Esophagus squamous epithelium (tissue), 5 donors: ENCODE measurements at regions not wholly inside any gene's neighbourhood (a gene's known extent, or its start where the extent isn't known, plus 50 kb on each side); places are given as distances from the start of the nearest gene placed in this dataset.
A peak's percentile ranks its signal among the peaks of the same experiment; 100 is the strongest.

Experiments used
- DNase-seq: peaks from one replicate; lab custom pipeline; 2025; lab: John Stamatoyannopoulos, UW
- H3K27ac ChIP-seq, 4 donors: fragments of 200-600 bp; sonication (generic); one replicate each; pipeline ENCODE4 v1.5.1; 2016 to 2019; ENCODE audit warnings: mild to moderate bottlenecking in 1 of 4
- H3K27me3 ChIP-seq, 4 donors: fragments of 200-600 bp; sonication (generic); 1 replicate in 3 of 4; 2 replicates in 1 of 4; pipeline versions ENCODE4 v1.5.1 to v1.6.0; 2017 to 2021; ENCODE audit warnings: antibody characterized with exemption in 1 of 4
- H3K36me3 ChIP-seq, 3 donors: fragments of 200-600 bp; sonication (generic); one replicate each; pipeline ENCODE4 v1.5.1; 2016 to 2019
- H3K4me1 ChIP-seq, 3 donors: fragments of 200-600 bp; sonication (generic); one replicate each; pipeline ENCODE4 v1.5.1; 2017 to 2019
- H3K4me3 ChIP-seq, 4 donors: fragments of 200-600 bp; sonication (generic); 1 replicate in 3 of 4; 2 replicates in 1 of 4; pipeline ENCODE4 v1.5.1; 2016 to 2019; ENCODE audit warnings: mild to moderate bottlenecking in 2 of 4, moderate library complexity in 1 of 4
- H3K9me3 ChIP-seq, 3 donors: fragments of 200-600 bp; sonication (generic); one replicate each; pipeline ENCODE4 v1.5.1; 2016 to 2019
- CTCF ChIP-seq, 6 experiments: fragments of 450-650 bp in 4 of 6; fragments of 200-600 bp in 2 of 6; sonication (generic) in 2 of 6; IDR thresholded peaks; one replicate each; pipeline ENCODE4 v1.5.1; 2016 to 2019; ENCODE audit warnings: antibody characterized with exemption in 6 of 6, mild to moderate bottlenecking in 4 of 6, moderate library complexity in 4 of 6
- POLR2A ChIP-seq, 4 donors: fragments of 450-650 bp; IDR thresholded peaks; one replicate each; pipeline ENCODE4 v1.6.1; 2017; ENCODE audit warnings: antibody characterized with exemption in 4 of 4, mild to moderate bottlenecking in 4 of 4, moderate library complexity in 3 of 4
- WGBS, 2 donors: methylation state at CpG; one replicate each; pipeline ENCODE4 v1.1.5; 2018; 5-methylcytosine and 5-hydroxymethylcytosine counted together
- intact Hi-C: fragments of 100-400 bp; cut with DNase I; formaldehyde crosslinking; loops from one replicate; pipeline ENCODE4 v1.15.0; 2022
- donor health status: DM: yes; HTN: yes; CAD: no.

- intact Hi-C loops, result no loop called here
- 72 to 73% methylated on average over 2 of the region's 2 CpGs for WGBS, 2 donors
- TF ChIP-seq CTCF (IDR thresholded peaks at IDR 0.05), result no peak
- no peak for TF ChIP-seq POLR2A (IDR thresholded peaks at IDR 0.05)
- no peak overlapping the region for H3K4me3 ChIP-seq
- no peaks in the 10 kb centered on the region for H3K9me3 ChIP-seq
- DNase-seq, result no peak
- no peaks in the 10 kb centered on the region for H3K27me3 ChIP-seq
- H3K4me1 ChIP-seq, result no peaks in the 10 kb centered on the region
- H3K27ac ChIP-seq, result no peak overlapping the region
- no peaks in the 10 kb centered on the region for H3K36me3 ChIP-seq
Measured at GRCh38 chr4:22245294-22245693, 270.6 kb downstream of the ADGRA3 start.

GRCh38 chr4:22241415-22241814 lies 274.5 kb downstream of the ADGRA3 start:
- WGBS, 2 donors, result 22 to 32% methylated on average over 2 of the region's 2 CpGs
- H3K4me1 ChIP-seq, result no peaks in the 10 kb centered on the region
- no peak for DNase-seq

GRCh38 chr4:22240814-22241213 lies 275.1 kb downstream of the ADGRA3 start:
- H3K4me3 ChIP-seq, result no peak overlapping the region
- H3K27ac ChIP-seq, result no peak overlapping the region
- 82 to 83% methylated on average over 4 of the region's 4 CpGs for WGBS, 2 donors
- no peaks in the 10 kb centered on the region for H3K4me1 ChIP-seq
- intact Hi-C loops, result no loop called here
- no peaks in the 10 kb centered on the region for H3K27me3 ChIP-seq
- TF ChIP-seq POLR2A (IDR thresholded peaks at IDR 0.05) (no peak), CTCF (IDR thresholded peaks at IDR 0.05) (no peak)
- no peak for DNase-seq
- H3K36me3 ChIP-seq, result no peaks in the 10 kb centered on the region
- no peaks in the 10 kb centered on the region for H3K9me3 ChIP-seq

More at GRCh38 chr4:22241415-22241814, 274.5 kb downstream of the ADGRA3 start:
- no peak overlapping the region for H3K4me3 ChIP-seq
- H3K36me3 ChIP-seq, result no peaks in the 10 kb centered on the region
- intact Hi-C loops, result no loop called here
- no peaks in the 10 kb centered on the region for H3K27me3 ChIP-seq
- TF ChIP-seq POLR2A (IDR thresholded peaks at IDR 0.05) (no peak), CTCF (IDR thresholded peaks at IDR 0.05) (no peak)
- no peak overlapping the region for H3K27ac ChIP-seq
- H3K9me3 ChIP-seq, result no peaks in the 10 kb centered on the region

GRCh38 chr4:22238742-22239141 lies 277.1 kb downstream of the ADGRA3 start:
- H3K4me3 ChIP-seq, result no peak overlapping the region
- no peaks in the 10 kb centered on the region for H3K27me3 ChIP-seq
- DNase-seq, result no peak
- TF ChIP-seq CTCF (IDR thresholded peaks at IDR 0.05) (peak in 1 of 6 experiments; percentile 17), POLR2A (IDR thresholded peaks at IDR 0.05) (no peak)
- 63 to 67% methylated on average over 5 of the region's 5 CpGs for WGBS, 2 donors
- no peak overlapping the region for H3K27ac ChIP-seq
- intact Hi-C loops, result no loop called here
- no peaks in the 10 kb centered on the region for H3K36me3 ChIP-seq
- no peaks in the 10 kb centered on the region for H3K9me3 ChIP-seq
- H3K4me1 ChIP-seq, result no peaks in the 10 kb centered on the region

- no peaks in the 10 kb centered on the region for H3K27me3 ChIP-seq
- no peaks in the 10 kb centered on the region for H3K36me3 ChIP-seq
- no peak for DNase-seq
- H3K4me1 ChIP-seq, result no peaks in the 10 kb centered on the region
- intact Hi-C loops, result no loop called here
- 13 to 23% methylated on average over 10 of the region's 10 CpGs for WGBS, 2 donors
- H3K27ac ChIP-seq, result no peak overlapping the region
- H3K9me3 ChIP-seq, result no peaks in the 10 kb centered on the region
- TF ChIP-seq POLR2A (IDR thresholded peaks at IDR 0.05) (no peak), CTCF (IDR thresholded peaks at IDR 0.05) (no peak)
- H3K4me3 ChIP-seq, result peak overlapping the region; percentile 1 to 43 (median 11)
Measured at GRCh38 chr4:22237846-22238494, 277.9 kb downstream of the ADGRA3 start.
